ENCODE measurements at regions not wholly inside any gene's neighbourhood (a gene's known extent, or its start where the extent isn't known, plus 50 kb on each side); places are given as distances from the start of the nearest gene placed in this dataset.

- TF ChIP-seq, protein P1, sequence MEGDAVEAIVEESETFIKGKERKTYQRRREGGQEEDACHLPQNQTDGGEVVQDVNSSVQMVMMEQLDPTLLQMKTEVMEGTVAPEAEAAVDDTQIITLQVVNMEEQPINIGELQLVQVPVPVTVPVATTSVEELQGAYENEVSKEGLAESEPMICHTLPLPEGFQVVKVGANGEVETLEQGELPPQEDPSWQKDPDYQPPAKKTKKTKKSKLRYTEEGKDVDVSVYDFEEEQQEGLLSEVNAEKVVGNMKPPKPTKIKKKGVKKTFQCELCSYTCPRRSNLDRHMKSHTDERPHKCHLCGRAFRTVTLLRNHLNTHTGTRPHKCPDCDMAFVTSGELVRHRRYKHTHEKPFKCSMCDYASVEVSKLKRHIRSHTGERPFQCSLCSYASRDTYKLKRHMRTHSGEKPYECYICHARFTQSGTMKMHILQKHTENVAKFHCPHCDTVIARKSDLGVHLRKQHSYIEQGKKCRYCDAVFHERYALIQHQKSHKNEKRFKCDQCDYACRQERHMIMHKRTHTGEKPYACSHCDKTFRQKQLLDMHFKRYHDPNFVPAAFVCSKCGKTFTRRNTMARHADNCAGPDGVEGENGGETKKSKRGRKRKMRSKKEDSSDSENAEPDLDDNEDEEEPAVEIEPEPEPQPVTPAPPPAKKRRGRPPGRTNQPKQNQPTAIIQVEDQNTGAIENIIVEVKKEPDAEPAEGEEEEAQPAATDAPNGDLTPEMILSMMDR (IDR thresholded peaks at IDR 0.05): no peak
- no peak for TF ChIP-seq ZFX (IDR thresholded peaks at IDR 0.05; ENCODE audit: borderline replicate concordance)
These were observed 51.4 kb upstream of the HGFAC start for GRCh38 chr4:3390288-3390811.

Measured in 22Rv1 (cell line).